HG03575 (cell line): ENCODE measurements at regions not wholly inside any gene's neighbourhood (a gene's known extent, or its start where the extent isn't known, plus 50 kb on each side); places are given as distances from the start of the nearest gene placed in this dataset.
"Not testable (repeated sequence)": the region's sequence is repeated elsewhere in the genome, so short reads cannot be mapped to it uniquely, and the experiment has no call there.

Source experiments
- ATAC-seq: cut with Tn5 transposase; IDR thresholded peaks from one replicate; pipeline ENCODE4 v1.9.1; 2021; ENCODE audit not compliant: unreplicated experiment, insufficient number of reproducible peaks, low FRiP score; ENCODE audit errors: extremely low read depth

DNA sequence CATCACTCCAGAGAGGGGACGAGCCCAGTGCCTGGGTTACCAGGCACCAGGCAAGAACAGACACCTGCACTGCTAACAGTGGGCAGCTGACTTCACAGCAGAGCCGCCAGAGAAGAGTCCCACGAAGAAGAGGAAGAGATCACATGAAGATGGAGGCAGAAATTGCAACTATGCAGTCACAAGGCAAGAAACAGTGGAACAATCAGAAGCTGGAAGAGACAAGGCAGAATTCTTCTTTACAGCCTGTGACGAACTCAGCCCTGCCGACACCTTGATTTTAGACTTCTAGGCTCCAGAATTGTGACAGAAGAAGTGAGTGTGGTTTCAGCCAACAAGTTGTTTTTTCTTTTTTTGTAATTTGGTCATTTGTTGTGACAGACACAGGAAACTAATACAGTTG is 59.2 kb downstream of the IL12A start:
- ATAC-seq = no peak

DNA sequence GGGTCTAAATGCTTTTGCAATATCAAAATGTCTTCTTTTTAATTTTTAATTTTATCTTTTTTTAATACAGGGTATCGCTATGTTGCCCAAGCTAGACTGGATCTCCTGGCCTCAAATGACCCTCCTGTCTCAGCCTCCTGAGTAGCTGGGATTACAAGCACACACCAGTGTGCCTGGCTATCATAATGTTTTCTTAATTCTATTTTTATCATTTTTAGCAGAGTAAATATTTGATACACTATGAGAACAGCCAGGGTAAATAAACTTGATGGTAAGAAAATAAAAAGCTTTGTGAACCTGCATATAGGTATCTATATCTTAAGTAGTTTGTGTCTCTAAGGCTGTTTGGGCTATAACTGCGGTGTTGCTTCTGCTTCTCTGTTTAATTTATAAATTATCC is 60.4 kb downstream of the IL12A start:
- no peak for ATAC-seq

DNA sequence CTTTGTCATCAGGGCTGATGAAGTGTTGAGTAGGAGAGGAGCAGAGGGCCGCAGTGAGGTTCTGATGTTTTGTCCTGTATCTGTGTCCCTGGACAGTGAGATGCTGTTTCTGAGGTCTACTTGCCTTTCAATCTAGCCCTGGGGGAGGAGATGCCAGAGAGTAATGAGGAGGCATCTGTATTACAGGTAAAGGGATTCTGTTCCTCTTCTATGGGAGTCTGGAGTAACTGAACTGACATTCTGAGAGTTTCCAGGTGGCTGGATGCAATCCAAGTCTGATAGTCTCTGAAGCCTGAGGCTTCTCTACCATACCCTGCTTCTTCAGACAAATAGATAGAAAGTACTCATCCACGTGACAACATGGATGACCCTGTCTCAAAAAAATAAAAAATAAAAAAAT is 60.9 kb downstream of the IL12A start:
- no peak for ATAC-seq

DNA sequence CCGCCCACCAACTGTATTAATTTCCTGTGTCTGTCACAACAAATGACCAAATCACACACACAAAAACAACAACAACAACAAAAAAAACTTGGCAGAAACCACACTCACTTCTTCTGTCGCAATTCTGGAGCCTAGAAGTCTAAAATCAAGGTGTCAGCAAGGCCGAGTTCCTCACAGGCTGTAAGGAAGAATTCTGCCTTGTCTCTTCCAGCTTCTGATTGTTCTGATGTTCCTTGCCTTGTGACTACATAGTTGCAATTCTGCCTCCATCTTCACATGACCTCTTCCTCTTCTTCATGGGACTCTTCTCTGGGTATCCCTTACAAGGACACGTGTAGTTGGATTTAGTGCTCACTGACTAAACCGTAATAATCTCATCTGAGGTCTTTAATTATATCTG is 61.4 kb downstream of the IL12A start:
- no peak for ATAC-seq

DNA sequence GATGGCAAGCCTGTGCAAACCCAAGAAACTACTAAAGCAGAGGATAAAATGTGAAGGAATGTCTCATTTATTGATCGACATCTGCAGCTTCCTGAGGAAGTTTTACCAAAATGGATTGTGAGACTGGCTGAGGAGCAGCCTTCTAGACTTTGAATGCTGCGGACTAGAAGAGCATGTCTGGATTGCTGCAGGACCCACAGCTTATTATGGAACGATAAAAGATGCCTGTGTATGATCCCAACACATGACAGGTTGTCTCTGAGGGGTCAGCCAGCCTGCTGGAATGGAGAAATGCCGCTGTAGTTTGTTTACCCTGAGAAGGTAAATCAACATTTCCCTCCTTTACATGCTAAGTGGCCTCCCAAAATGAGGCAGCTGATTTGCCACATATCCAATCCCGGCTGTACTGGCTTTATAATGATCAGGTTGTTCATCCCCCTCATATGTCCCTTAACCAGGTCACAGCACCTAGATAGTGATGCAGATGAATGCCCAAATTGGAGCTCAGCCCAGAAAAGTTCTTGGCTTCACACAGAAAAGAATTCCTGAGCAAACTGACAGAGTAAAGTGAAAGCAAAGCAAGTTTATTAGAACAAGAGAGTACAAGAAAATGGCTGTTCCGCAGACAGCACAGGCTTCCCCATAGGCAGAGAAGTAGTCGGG is 63.9 kb downstream of the IL12A start:
- no peak for ATAC-seq

DNA sequence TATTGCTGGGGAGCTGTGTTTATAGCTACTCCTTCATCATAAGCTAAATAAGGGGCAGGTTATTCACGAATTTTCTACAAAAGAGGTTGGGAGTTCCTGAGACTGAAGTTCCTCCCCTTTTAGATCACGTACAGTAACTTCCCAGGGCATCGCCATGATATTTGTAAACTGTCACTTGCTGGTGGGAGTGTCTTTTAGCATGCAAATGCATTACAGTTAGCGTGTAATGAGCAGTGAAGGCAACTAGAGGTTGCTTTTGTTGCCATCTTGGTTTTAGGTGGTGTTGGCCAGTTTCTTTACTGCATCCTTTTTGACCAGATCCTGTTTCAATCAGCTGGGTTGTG is 64.4 kb downstream of the IL12A start:
- ATAC-seq = no peak

DNA sequence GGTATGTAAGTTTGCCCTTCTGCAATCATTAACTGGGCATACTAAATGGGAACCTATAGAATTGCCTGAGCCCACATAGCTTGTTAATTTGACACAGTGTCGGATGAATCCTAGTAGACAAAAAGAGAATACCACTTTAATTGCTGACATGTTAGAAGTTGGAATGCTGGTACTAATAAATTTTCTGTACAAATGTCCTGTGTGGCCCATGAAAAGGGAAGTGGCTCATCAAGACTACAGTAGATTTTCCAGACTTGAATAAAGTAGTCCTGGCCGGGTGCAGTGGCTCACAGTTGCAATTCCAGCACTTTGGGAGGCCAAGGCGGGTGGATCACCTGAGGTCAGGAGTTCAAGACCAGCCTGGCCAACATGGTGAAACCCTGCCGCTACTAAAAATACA is 66.2 kb downstream of the IL12A start:
- ATAC-seq = not testable (repeated sequence)

DNA sequence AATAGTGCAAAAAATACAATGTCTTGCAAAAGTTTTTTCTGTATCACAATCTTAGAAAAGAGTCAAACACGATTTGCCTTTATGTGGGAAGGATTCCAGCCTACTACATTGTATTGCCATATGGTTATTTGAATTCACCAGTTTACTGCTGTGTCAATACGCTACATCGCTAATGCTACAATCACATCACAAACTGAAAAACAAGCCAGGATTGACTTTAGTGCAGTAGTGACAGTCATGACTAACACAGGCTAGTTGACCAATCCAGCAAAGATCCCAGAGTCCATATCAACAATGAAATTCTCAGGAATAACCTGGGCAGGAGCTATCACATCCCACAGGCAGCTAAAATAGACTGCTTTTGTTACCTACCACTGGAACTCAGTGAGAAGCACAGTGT is 67.0 kb downstream of the IL12A start:
- ATAC-seq = no peak

DNA sequence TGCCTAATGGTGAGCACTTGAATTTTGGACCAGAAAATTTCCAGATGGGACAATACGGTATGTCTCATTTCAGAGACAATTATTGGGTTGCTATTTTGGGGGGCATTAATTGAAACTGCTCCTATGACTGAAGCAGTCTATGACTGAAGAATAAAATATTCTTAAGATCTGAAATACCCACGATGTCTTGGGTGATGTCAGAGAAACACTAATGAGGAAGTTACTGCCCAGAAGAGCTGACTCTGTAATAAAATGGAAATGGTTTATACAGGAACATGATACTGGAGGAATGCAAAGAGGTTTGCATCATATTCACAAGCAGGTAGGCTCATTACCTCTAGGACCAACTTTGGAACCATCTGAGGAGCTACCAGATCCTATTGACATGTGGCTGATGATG is 68.7 kb downstream of the IL12A start:
- no peak for ATAC-seq

DNA sequence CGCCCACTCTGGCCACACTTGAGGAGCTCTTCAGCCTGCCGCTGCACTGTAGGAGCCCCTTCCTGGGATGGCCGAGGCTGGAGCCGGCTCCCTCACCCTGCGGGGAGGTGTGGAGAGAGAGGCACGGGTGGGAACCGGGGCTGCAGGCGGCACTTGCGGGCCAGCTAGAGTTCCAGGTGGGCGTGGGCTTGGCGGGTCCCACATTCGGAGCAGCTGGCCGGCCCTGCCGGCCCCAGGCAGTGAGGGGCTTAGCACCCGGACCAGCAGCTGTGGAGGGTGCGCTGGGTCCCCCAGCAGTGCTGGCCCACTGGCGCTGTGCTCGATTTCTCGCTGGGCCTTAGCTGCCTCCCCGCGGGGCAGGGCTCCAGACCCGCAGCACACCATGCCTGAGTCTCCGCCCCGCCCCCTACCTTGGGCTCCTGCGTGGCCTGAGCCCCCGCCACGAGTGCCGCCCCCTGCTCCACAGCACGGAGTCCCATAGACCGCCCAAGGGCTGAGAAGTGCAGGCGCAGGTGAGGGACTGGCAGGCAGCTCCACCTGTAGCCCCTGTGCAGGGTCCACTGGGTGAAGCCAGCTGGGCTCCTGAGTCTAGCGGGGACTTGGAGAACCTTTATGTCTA is 71.9 kb downstream of the IL12A start:
- ATAC-seq = no peak

DNA sequence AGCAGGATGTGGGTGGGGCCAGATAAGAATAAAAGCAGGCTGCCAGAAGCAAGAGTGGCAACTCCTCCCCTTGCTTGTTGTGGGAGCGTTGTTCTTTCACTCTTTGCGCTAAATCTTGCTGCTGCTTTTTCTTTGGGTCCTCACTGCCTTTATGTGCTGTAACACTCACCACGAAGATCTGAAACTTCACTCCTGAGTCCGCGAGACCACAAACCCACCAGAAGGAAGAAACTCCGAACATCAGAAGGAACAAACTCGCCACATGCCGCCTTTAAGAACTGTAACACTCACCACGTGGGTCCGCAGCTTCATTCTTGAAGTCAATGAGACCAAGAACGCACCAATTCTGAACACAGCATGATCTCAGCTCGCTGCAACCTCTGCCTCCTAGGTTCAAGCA is 72.9 kb downstream of the IL12A start:
- no peak for ATAC-seq

DNA sequence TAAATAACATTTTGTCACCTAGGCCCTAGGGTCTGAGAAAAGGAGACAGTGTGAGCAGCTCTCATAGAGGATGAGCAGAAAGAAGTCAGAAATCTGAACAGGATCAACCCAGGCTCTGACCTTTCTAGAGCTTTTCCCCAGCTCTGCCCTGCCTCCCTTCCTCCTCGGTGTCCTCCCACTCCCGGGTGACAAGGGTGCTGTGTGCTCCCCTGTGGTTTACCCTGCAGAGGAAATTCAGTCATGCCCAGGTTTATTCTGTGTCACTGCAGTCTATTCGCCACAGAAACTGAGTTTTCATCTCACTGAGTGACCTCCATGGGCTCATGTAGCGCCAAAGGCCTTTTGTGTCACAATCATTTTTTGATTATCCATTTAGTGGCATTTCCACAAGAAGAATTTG is 76.6 kb downstream of the IL12A start:
- no peak for ATAC-seq

DNA sequence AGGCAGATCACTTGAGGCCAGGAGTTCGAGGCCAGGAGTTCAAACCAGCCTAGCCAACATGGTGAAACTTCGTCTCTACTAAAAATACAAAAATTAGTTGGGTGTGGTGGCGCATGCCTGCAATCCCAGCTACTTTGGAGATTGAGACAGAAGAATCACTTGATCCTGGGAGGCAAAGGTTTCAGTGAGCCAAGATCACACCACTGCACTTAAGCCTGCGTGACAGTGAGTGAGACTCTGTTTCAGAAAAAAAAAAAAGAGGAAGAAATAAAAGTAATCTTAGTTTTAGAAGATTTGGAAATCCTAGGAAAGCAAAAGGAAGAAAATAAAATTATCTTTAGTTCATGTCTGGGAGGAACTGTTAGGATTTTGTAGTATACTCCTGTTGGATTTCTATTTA is 77.2 kb downstream of the IL12A start:
- ATAC-seq = no peak

DNA sequence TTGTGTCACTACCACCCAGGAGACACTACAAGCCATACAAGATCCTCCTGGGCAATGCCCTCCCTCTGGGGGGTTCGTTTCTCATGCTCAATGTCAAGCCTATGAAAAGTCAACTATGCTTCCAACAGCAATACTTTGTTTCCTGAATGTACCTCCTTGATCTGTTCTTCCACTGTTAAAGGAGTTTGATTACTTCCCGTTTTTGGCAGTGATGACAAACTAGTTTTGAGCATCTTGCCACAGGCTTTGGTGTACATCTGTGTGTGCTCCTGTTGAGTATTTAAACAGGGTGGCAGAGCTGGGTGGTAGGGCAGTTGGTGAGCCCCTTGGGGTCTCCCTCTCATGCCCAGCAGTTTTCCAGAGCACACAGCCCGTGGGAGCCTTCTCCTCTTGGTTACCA is 81.4 kb downstream of the IL12A start:
- no peak for ATAC-seq

DNA sequence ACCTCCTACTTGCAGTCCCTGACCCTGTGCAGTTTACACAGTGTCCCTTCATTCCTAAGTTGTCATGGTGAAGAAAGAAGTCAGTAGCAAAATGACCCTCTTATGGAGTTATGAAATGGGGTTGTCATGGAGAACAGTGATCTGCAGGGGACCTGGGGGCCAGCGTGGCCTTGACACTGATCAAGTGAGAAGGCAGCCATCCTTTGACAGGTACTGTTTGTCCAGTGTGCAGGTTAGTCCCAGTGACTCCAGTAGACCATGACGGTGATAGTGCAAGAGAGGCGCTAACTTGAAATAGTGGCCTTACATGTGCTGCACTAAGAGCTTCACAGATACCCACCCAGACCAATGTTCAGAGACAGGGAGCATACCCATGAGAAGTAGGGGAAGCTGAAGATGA is 87.9 kb downstream of the IL12A start:
- no peak for ATAC-seq

DNA sequence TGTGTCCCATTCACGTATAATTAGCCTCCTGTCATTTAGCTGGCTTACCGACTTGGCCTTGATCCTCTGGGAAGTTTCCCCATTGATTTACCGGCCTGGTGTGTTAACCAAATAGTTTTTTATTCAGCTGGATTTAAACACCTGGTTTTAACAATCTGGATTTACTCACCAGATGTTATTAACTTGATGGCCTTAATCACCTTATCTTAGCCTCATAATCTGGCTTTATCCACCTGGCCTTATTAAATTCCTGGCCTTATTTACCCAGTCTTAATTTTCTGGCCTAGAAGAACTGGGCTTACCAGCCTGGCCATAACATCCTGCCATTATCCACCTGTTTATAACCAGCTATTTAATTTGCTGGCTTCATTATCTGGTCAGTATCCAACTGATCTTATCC is 89.9 kb downstream of the IL12A start:
- ATAC-seq = no peak

DNA sequence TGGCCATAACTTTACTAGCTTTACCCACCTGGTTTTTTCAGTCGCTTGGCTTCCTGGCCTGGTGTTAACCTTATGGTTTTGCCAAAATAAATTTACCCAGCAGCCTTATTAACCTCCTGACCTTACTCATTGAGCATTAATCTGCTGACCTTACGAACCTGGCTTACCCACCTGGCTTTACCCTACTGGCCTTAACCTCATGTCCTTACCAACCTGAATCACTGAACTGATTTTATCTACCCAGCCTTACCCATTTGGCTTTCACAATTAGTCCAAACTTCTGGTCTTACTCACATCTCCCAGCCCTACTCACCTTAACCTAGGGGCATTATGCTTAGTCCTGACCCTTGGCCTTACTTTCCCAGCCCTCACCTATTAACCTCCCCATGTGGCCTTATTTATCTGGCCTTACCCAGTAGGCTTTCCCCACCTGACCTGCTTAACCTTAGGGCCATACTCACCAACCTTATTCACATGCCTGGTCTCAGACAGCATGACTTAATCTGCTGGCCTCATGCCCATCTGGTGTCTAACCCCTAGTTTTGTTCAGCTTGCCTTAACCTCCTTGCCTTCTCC is 93.4 kb downstream of the IL12A start:
- no peak for ATAC-seq

DNA sequence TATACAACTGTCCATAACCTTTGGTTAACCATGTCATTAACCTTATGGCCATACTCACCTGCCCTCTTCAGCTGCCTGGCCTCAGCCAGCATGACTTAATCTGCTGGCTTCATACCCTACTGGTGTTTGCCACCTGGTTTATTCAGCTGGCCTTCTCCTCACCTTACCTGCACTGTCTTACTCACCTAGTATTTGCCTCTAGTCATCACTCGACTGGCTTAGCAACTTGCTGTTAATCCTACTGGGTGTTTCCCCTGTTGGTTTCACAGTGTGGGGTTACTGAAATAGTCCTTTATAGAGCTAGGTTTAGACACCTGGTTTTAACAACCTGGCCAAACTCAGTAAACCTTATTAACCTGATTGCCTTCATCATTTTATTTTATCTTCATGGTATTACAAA is 96.4 kb downstream of the IL12A start:
- no peak for ATAC-seq

DNA sequence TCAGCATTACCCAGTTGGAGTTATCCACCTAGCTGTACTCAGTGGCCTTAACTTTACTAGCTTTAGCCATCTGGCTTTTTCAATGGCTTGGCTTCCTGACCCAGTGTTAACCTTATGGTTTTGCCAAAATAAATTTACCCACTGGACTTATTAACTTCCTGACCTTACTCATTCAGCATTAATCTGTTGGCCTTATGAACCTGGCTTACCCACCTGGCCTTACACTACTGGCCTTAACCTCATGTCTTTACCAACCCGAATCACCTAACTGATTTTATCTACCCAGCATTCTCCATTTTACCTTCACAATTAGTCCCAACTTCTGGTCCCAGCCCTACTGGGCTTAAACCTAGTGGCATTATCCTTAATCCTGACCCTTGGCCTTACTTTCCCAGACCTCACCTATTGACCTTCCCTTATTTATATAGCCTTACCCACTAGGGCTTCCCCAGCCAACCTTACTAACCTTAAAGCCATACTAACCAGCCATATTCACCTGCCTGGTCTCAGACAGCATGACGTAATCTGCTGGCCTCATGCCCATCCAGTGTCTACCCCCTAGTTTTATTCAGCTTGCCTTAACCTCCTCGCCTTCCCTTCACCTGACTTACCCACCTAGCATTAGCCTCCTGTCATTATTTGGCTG is 100.0 kb downstream of the IL12A start:
- no peak for ATAC-seq

DNA sequence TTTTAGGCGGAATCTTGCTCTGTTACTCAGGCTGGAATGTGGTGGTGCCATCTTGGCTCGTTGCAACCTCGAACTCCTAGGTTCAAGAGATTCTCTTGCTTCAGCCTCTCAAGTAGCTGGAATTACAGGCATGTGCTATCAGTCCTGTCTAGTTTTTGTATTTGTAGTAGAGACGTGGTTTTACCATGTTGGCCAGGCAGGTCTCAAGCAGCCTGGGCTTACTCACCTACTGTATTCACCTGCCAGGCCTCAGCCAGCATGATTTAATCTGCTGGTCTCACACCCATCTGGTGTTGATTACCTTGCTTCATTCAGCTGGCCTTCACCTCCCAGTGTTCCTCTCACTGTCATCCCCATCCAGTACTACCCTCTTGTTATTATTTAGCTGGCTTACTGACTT is 102.0 kb downstream of the IL12A start:
- ATAC-seq = no peak
